MV-4-11 (cell line): ENCODE measurements at regions not wholly inside any gene's neighbourhood (a gene's known extent, or its start where the extent isn't known, plus 50 kb on each side); places are given as distances from the start of the nearest gene placed in this dataset.
A peak's percentile ranks its signal among the peaks of the same experiment; 100 is the strongest.
"Not testable (repeated sequence)": the region's sequence is repeated elsewhere in the genome, so short reads cannot be mapped to it uniquely, and the experiment has no call there.

Source experiments
- DNase-seq: peaks from one replicate; lab custom pipeline; 2025; lab: John Stamatoyannopoulos, UW

GRCh38 chrY:12359867-12360266, 341.2 kb upstream of the USP9Y start:
- peak; percentile 0 for DNase-seq

- DNase-seq: no peak
These were observed 340.5 kb upstream of the USP9Y start for GRCh38 chrY:12360496-12360895.

GRCh38 chrY:12365311-12365910, 335.6 kb upstream of the USP9Y start:
- DNase-seq: peak; percentile 5

- not testable (repeated sequence) for DNase-seq
These were observed 326.4 kb upstream of the USP9Y start for GRCh38 chrY:12374588-12374987.

GRCh38 chrY:12391655-12392559, 309.1 kb upstream of the USP9Y start:
- not testable (repeated sequence) for DNase-seq

- DNase-seq: peak; percentile 13
These were observed 307.8 kb upstream of the USP9Y start for GRCh38 chrY:12393190-12393589.

- DNase-seq: not testable (repeated sequence)
These were observed 305.5 kb upstream of the USP9Y start for GRCh38 chrY:12395381-12396120.

GRCh38 chrY:12403916-12404315, 297.1 kb upstream of the USP9Y start:
- no peak for DNase-seq

GRCh38 chrY:12408236-12408635, 292.8 kb upstream of the USP9Y start:
- DNase-seq: no peak

- no peak for DNase-seq
These were observed 290.3 kb upstream of the USP9Y start for GRCh38 chrY:12410696-12411095.

- no peak for DNase-seq
These were observed 279.8 kb upstream of the USP9Y start for GRCh38 chrY:12421072-12421787.

GRCh38 chrY:12421788-12422124, 279.3 kb upstream of the USP9Y start:
- DNase-seq: no peak

GRCh38 chrY:12422536-12422935, 278.5 kb upstream of the USP9Y start:
- DNase-seq: no peak

- no peak for DNase-seq
These were observed 277.4 kb upstream of the USP9Y start for GRCh38 chrY:12423416-12424252.

GRCh38 chrY:12425506-12425905, 275.5 kb upstream of the USP9Y start:
- no peak for DNase-seq

- DNase-seq: no peak
These were observed 273.7 kb upstream of the USP9Y start for GRCh38 chrY:12427361-12427760.

- DNase-seq: no peak
These were observed 269.5 kb upstream of the USP9Y start for GRCh38 chrY:12431546-12431945.

GRCh38 chrY:12438823-12439222, 262.2 kb upstream of the USP9Y start:
- not testable (repeated sequence) for DNase-seq

GRCh38 chrY:12444200-12444599, 256.8 kb upstream of the USP9Y start:
- DNase-seq: no peak

- DNase-seq: not testable (repeated sequence)
These were observed 254.4 kb upstream of the USP9Y start for GRCh38 chrY:12446486-12447265.
